ENCODE measurements at regions not wholly inside any gene's neighbourhood (a gene's known extent, or its start where the extent isn't known, plus 50 kb on each side); places are given as distances from the start of the nearest gene placed in this dataset.
"Not testable (repeated sequence)": the region's sequence is repeated elsewhere in the genome, so short reads cannot be mapped to it uniquely, and the experiment has no call there.

DNA sequence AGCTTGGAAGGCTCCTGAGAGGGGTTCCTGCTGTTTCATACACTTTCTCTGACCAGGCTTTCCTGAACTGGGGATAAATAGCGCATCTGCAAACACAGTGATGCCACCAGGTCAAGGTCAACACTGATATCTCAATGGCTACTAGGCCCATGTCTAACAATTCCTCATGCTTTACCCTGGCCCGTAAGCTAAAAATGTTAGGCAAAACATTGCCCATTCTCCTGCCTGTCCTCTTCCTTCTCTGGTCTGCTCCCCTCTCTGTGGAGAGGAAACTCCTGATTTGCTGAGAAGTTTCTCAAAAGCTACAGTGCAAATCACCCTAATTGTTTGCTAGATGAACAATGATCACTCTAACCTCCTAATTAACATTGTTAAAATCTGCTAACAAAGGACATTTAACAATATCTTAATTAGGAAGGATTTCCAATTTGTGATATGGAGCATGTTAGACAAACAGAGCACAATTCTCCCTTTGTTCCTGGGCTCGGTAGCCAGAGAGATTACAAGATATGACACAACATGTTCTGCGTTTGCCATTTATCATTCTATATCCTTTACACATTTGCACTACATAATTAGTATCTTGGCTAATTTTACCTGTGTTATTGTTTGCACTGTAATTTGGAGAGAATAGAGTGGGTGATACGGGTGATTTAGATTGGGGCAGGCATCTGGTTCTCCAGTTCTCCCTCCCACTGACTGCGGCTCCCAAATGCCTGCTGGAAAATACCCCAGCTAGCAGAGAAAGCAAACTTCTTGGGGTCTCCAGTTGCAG is 266.8 kb downstream of the CD83 start:
- Histone ChIP-seq H3K4me1 (no peaks in the 10 kb centered on the region), H3K36me3 (no peaks in the 10 kb centered on the region), H3K27ac (replicated peaks in 1 of 4) (no peak overlapping the region), H3K27me3 (no peaks in the 10 kb centered on the region), H3K9me3 (no peaks in the 10 kb centered on the region), H3K4me3 (no peak overlapping the region)
- intact Hi-C loops (cut with DNase I) = no loop called here
- WGBS = 86% methylated on average over 6 of the region's 6 CpGs
- no peak for DNase-seq (ENCODE audit: extremely low spot score)
- TF ChIP-seq EP300 (IDR thresholded peaks at IDR 0.05) (no peak), POLR2A (IDR thresholded peaks at IDR 0.05; ENCODE audit: low read depth) (no peak), POLR2AphosphoS5 (IDR thresholded peaks at IDR 0.05) (no peak)
- TF ChIP-seq, protein P1, sequence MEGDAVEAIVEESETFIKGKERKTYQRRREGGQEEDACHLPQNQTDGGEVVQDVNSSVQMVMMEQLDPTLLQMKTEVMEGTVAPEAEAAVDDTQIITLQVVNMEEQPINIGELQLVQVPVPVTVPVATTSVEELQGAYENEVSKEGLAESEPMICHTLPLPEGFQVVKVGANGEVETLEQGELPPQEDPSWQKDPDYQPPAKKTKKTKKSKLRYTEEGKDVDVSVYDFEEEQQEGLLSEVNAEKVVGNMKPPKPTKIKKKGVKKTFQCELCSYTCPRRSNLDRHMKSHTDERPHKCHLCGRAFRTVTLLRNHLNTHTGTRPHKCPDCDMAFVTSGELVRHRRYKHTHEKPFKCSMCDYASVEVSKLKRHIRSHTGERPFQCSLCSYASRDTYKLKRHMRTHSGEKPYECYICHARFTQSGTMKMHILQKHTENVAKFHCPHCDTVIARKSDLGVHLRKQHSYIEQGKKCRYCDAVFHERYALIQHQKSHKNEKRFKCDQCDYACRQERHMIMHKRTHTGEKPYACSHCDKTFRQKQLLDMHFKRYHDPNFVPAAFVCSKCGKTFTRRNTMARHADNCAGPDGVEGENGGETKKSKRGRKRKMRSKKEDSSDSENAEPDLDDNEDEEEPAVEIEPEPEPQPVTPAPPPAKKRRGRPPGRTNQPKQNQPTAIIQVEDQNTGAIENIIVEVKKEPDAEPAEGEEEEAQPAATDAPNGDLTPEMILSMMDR (IDR thresholded peaks at IDR 0.05) = no peak

DNA sequence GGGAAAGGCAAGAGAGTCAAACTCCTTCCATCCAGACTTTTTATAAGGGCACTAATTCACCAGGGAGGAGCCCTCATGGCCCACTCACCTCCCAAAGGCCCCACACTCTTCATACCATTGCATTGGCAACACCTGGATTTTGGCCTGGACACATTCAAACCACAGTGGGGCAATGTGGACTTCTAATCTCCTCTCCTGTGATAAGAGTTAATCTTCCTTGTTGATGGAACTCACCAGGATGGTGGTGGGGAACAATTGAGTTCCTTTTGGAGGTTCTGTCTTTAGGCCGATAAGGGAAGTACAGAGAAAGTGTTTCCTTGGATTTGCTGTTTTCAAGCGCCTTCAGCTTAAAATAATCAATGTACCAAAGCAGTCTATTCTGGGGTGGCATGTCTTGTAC is 268.7 kb downstream of the CD83 start:
- Histone ChIP-seq H3K4me1 (no peaks in the 10 kb centered on the region), H3K27ac (replicated peaks in 1 of 4) (no peak overlapping the region), H3K36me3 (no peaks in the 10 kb centered on the region), H3K27me3 (no peaks in the 10 kb centered on the region), H3K9me3 (no peaks in the 10 kb centered on the region), H3K4me3 (no peak overlapping the region)
- DNase-seq (ENCODE audit: extremely low spot score) = no peak
- TF ChIP-seq POLR2A (IDR thresholded peaks at IDR 0.05; ENCODE audit: low read depth) (no peak), EP300 (IDR thresholded peaks at IDR 0.05) (no peak), POLR2AphosphoS5 (IDR thresholded peaks at IDR 0.05) (no peak)
- TF ChIP-seq, protein P1 (IDR thresholded peaks at IDR 0.05) = no peak
- 79% methylated on average over 2 of the region's 2 CpGs for WGBS
- intact Hi-C loops (cut with DNase I) = no loop called here

DNA sequence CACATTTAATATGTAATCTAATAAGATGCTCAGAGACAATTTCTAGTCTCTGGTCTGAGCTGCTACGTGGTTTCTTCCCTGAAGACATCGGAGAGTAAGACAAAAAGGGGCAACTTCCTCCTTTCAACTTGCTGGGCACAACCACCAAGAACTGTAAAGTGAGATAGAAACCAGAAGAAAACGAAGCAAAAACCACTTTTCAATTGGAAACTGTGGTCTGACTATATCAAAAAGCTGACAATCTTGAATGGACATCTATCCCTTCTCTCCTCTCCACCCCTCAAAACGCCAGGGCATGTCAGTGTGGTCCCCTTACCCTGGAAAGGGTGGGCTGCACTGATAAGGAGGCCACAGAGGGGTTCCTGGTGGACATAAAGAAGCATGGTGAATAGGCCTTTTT is 269.1 kb downstream of the CD83 start:
- Histone ChIP-seq H3K9me3 (no peaks in the 10 kb centered on the region), H3K27ac (replicated peaks in 1 of 4) (no peak overlapping the region), H3K36me3 (no peaks in the 10 kb centered on the region), H3K4me1 (no peaks in the 10 kb centered on the region), H3K4me3 (no peak overlapping the region), H3K27me3 (no peaks in the 10 kb centered on the region)
- WGBS = 87% methylated on average over 4 of the region's 4 CpGs
- TF ChIP-seq, protein P1 (IDR thresholded peaks at IDR 0.05) = no peak
- TF ChIP-seq POLR2A (IDR thresholded peaks at IDR 0.05; ENCODE audit: low read depth) (no peak), POLR2AphosphoS5 (IDR thresholded peaks at IDR 0.05) (no peak)
- intact Hi-C loops (cut with DNase I) = no loop called here
- DNase-seq (ENCODE audit: extremely low spot score) = no peak

DNA sequence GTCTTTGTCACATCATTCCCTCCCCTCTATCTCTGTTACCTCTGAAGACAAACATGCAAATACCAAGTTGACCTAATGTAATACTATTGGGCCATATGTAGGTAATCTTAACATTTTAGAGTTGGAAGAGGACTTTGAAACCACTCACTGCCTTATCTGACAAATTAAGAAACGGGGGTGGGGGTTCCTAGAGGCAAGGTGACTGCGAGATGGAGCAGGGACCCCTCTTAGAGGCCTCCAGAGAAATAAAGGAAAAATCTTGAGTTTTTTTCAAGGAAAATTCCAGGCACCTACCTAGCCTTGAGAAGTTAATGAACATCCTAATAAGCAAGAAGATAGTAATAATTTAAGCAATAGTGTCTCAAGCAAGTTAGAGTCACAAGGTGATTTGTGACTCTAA is 270.8 kb downstream of the CD83 start:
- H3K36me3 ChIP-seq = no peaks in the 10 kb centered on the region
- intact Hi-C loops (cut with DNase I) = no loop called here
- no peak overlapping the region for H3K4me3 ChIP-seq
- H3K9me3 ChIP-seq = no peaks in the 10 kb centered on the region
- H3K27ac ChIP-seq (replicated peaks in 1 of 4) = no peak overlapping the region
- no peaks in the 10 kb centered on the region for H3K4me1 ChIP-seq
- no peak for DNase-seq (ENCODE audit: extremely low spot score)
- TF ChIP-seq POLR2A (IDR thresholded peaks at IDR 0.05; ENCODE audit: low read depth) (no peak), EP300 (IDR thresholded peaks at IDR 0.05) (no peak), POLR2AphosphoS5 (IDR thresholded peaks at IDR 0.05) (no peak)
- TF ChIP-seq, protein P1 (IDR thresholded peaks at IDR 0.05) = no peak
- H3K27me3 ChIP-seq = no peaks in the 10 kb centered on the region
- WGBS = 92% methylated on average over 2 of the region's 2 CpGs

DNA sequence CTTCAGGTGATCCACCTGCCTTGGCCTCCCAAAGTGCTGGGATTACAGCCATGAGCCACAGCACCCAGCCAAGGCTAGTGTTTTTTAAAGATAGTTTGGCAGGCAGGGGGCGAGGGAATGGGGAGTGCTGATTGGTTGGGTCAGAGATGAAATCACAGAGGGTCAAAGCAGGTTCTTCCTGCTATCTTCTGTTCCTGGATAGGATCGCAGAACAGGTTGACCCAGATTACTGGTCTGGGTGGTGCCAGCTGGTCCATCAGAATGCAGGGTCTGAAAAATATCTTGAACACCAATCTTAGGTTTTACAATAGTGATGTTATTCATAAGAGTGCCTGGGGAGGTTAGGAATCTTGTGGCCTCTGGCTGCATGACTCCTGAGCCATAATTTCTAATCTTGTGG is 272.2 kb downstream of the CD83 start:
- H3K4me3 ChIP-seq; H3K27me3 ChIP-seq; H3K36me3 ChIP-seq; H3K27ac ChIP-seq (replicated peaks in 1 of 4); intact Hi-C loops (cut with DNase I); H3K4me1 ChIP-seq; H3K9me3 ChIP-seq; DNase-seq (ENCODE audit: extremely low spot score): not testable (repeated sequence)
- 69% methylated on average over 2 of the region's 2 CpGs for WGBS
